ENCODE measurements at regions not wholly inside any gene's neighbourhood (a gene's known extent, or its start where the extent isn't known, plus 50 kb on each side); places are given as distances from the start of the nearest gene placed in this dataset.

DNA sequence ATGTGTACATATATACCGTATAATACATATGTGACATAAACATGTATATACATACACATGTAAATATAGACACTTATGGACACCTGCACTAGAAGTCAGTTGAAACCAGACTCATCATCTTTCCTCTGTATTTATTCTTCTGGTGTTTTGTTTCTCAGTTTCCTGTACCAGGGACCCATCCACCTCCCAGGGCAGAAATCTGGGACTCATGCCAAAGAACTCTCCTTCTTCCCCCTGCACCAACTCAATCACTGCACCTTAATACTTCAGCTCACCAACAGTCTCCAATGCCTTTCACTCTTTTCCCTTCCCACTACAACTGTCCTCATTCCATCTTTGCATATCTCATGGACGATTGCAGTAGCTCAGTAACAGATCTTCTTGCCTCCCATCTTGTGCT lies 428.0 kb downstream of the FBXO15 start:
- no peak for DNase-seq

DNA sequence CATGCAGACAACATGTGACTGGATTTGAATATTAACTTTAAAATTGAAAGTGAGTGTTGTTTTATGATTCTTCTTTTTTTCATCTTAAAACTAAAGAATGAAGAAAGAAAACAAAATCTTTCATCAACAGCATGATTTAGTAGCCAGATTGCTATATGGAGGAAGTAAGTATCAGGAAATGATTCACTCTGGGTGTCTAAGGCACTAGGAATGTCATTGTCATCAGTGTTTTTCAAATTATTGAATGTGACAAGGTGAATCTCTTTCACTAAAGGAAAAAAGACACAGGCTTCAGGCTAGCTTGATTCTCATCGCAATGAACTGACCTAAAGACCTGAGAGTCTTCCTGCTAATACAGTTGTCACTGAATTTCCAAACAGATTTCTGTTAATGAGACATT lies 430.1 kb downstream of the FBXO15 start:
- DNase-seq = no peak

DNA sequence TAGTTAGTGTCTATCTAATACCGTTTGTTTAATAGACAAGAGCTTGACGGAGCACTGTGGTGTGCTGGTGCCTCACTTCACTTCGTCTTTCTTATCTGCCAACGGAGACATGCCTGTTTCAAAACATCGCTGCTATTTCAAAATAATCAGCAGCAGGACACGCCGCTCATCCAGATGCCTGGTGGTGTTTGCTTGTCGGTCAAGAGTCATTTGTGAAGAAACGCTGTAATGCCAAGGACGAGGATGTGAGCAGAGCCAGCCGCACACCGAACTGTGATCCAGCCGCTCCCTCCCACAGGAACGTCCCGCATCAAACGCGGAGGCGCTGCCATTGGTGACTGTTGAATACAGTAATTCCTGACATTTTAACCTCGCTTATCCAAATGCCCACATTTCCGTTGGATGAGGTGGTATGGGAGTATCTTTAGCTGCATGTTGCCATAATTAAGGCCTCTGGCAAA lies 432.4 kb downstream of the FBXO15 start:
- DNase-seq = no peak

DNA sequence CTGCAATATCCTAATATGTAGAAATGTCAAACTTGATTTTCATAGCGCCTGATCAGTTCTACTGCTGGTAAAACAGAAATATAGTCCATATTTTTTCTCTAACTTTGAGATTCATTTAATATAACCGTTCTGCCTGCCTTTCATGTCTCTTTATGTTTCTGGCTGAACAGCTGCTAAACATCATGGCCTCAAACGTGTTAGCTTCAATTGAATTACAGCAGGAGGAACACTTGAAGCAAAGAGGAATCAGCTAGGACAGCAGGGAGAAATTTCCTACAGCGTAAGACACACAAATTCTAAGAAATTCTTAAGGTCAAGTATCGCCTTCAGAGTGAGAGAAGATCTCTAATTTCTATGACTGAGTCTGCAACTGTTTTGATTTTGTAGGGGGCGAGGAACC lies 433.2 kb downstream of the FBXO15 start:
- DNase-seq = no peak

DNA sequence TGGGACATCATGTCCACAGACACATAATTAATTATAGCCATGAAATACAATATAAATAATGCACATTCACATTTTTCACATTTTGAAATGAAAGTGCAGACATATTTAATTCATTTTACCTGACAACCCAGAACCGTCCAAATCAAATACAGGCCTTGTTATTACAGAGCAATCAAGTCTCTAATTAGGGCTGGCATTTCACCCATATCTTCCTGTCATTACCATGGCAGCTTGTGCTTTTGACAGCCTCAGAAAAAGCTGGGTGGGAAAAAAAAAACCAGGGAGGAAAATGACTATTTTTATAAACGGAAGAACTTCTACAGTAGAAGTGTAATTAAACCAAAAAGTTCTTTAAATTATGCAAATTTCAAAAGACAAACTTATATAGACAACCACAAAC lies 436.4 kb downstream of the FBXO15 start:
- DNase-seq = no peak

DNA sequence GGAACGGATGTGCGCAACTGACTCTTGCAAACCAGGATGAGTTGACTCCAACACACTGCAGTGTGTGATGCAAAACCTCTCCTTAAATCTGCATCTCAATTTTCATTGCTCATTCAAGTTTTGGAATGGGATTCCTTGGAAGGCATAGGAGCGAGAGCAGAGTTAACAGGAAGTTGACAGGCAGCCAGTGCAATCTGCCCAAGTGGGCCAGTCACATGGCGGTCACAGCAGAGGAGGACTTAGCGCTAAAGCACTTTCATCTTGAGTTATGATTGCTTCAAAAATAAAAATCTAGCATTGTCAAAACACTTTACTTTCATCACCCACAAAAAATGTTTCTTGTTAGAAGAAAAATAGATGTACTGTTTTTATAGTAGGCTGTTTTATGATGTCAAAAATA lies 439.0 kb downstream of the FBXO15 start:
- DNase-seq = no peak

DNA sequence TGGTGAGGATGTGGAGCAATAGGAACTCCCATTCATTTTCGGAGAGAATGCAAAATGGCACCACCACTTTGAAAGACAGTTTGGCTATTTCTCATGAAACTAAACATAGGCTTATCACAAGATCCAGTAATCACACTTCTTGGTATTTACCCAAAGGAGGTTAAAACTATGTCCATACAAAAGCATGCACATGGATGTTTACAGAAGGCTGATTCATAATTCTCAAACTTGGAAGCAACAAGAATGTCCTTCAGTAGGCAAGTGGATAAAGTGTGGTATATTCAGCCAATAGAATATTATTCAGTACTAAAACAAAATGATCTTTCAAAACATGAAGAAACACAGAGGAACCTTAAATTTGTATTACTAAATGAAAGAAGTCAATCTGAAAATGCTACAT lies 440.6 kb downstream of the FBXO15 start:
- no peak for DNase-seq

DNA sequence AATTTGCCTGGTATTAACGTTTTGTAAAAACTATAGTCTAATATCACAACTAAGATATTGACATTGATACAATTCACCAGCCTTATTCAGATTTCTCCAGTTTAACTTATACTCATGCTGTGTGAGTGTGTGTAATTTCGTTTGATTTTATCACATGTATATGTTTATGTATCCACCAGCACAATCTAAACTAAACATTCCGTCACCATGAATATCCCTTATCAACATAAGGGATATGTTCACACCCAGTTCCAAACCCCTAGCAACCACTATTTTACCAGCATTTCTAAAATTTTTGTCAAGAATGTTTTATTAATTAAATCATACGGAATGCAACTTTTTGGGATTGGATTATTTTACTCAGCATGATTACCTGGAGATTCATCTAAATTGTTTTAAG lies 450.3 kb downstream of the FBXO15 start:
- no peak for DNase-seq

DNA sequence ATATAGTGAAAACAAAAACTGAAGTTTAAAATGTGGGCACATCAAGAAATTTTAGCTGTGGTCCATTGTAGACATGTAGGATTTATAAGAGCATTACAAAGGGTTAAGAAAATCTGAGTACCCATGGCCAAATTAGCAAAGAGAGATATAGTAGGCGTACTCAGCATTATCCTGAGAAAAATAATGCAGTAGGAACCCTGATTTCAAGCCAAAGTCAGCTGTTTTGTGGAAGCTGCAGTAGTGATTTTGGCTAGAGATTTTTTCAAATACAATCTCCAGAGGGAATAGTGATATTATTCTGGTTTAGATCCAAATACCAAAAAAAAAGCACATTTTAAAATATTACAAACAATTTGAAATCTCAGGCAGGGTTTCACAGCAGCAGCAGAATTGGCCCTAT lies 450.9 kb downstream of the FBXO15 start:
- DNase-seq = no peak

DNA sequence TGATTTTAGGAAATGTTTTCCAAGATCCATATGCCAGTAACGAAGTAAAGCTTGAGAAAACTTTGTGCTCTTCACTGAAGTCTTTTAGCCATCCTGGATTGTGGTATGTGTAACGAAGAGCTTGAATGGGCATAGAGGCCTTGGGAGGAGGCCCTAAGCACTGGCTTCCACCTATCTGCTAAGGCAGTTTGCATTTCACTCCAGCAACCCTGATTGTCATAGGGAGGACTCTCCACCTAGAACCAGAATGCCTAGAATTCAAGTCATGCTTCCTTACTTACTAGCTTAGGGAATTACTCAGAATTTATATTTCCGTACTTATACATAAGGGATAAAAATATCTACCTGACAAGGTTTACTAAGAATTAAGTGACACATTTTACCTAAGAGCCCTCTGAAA lies 451.5 kb downstream of the FBXO15 start:
- DNase-seq = no peak

DNA sequence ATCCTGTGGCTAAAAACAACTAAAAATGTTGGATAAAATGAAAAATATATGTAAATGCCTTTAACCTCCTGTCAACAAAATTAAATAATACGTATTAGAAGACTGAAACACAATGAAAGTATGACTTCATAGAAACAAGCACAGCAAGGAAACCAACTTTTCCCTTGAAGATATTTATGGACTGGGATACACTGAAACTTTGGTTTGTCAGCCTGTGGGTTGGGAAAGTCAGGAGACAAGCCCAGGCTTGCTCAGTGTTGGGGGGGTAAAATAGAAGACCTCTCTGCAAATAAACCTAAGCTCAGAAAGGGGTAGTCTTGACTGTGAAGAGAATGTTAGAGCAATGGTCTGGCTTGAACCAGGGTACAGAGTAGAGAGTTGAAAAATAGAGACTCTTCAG lies 454.5 kb downstream of the FBXO15 start:
- no peak for DNase-seq

DNA sequence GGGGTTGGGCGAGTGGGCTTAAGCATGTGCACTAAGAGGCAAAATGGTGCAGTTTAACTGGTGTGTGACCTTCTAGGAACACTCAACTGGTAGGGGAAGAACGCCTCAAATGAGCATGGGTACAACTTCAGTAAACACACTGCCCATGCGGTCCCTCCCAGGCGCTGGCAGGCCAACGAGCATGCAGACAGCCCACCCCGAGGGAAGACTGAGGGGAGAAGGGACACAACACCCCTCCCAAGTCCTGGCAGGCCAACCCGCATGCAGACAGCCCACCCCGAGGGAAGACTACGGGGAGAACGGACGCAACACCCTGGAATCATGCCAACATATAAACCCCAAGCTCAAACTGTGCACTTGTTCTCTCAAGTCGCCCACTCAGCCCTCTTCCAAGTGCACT lies 456.0 kb downstream of the FBXO15 start:
- no peak for DNase-seq

DNA sequence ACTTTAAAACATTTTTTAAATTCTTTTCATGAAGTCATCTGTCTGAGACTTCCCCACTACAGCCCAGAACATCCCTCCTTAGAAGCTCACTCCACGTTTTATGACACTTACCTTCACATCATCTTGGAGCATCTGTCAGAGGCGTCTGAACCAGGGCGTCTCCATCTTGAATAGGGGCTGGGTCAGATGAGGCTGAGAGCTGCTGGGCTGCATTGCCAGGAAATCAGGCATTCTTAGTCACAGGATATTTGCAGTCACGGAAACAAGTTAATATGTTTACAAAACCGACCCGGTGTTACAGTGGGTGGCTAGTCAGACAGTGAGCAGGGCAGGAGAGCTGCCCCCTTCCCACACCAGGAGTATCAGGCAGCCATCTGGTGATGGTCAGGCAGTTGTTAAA lies 456.5 kb downstream of the FBXO15 start:
- no peak for DNase-seq

DNA sequence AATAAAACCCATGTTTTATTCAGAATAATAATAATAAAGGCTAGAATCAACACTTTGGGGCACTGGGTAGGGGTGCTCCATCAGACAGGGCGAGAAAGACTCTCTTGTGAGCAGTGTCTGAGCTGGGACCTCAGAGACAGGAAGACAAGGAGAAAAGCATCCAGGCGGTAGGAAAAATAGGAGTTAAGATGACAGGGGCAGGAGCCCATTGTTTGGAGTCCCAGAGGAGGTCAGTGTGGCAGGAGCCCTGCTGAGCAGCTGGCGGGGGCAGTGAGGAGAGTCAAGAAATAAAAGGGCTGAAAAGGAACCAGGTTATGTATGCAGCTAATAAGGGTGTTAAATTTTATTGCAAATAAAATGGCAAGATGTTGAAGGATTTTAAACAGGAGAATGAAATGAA lies 457.4 kb downstream of the FBXO15 start:
- no peak for DNase-seq

DNA sequence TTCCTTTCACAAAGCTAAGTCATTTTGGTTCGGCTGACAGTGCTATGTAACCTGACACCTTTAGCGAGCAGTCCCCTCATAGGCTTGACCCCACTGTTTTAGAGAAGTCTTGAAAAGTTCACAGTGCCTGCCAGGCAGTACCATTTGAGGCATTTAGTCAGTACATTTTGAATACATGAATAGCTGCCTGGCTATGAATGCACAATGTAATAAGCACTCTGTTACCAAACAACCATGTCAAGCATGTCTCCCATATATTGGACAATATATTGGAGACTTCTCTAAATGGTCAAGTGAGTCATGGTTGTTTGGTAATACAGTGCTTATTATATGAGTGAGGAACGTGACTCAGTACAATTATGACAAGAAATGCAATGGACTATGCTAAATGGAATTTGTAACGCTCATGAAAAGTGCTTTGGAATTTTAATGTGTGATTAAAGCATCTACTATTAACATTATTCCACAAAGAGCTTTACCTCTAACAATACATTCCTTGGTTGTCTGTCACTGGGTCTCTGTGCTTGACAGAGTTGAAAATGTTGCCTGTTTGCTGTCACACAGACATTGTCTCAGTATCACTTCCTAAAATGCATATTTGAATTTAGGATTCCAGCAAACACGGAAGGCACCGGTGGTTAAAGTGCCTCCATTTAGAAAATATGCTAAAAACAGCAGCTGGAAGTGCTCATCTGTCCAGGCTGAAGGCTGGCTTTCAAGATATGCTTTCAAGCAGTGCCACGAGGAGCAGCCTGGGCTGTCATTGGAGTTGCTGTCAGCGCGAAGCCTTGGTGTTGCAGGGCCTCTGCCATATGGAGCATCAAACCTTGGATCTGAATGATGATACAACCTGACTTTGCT lies 458.6 kb downstream of the FBXO15 start:
- DNase-seq = no peak

DNA sequence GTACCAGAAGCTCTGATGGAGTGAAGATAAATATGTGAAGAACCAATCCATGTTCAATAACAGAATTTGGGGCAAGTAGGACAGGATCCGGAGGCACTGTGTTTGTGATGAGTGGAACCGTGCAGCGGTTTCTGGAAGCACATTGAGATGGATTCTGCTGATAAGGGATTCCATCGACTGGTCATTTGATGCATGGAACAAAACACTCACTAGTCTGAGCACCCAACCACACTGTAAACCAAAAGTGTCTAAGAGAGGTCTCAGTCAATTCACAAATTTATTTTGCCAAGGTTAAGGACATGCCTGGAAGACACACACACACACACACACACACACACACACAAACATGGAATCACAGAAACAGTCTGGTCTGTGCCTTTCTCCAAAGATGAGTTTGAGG lies 459.5 kb downstream of the FBXO15 start:
- DNase-seq = no peak

DNA sequence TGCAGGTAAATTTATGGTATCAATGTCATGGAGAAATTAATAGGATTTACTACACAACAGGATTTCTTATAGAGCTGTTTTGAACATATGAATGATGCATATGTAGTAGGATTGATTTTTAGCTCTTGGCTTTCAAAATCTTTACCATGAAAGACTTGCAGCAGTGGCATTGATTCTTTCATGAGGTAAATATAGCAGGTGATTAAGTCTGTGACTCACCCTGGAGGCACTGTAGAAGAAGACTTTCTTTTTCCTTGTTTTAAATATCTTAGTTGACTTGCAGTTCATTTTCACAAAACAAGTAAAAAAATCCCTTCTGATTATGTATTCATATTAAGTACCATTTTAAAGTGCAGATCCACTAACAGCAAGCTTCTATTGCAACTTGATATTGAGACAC lies 463.0 kb downstream of the FBXO15 start:
- DNase-seq = no peak

DNA sequence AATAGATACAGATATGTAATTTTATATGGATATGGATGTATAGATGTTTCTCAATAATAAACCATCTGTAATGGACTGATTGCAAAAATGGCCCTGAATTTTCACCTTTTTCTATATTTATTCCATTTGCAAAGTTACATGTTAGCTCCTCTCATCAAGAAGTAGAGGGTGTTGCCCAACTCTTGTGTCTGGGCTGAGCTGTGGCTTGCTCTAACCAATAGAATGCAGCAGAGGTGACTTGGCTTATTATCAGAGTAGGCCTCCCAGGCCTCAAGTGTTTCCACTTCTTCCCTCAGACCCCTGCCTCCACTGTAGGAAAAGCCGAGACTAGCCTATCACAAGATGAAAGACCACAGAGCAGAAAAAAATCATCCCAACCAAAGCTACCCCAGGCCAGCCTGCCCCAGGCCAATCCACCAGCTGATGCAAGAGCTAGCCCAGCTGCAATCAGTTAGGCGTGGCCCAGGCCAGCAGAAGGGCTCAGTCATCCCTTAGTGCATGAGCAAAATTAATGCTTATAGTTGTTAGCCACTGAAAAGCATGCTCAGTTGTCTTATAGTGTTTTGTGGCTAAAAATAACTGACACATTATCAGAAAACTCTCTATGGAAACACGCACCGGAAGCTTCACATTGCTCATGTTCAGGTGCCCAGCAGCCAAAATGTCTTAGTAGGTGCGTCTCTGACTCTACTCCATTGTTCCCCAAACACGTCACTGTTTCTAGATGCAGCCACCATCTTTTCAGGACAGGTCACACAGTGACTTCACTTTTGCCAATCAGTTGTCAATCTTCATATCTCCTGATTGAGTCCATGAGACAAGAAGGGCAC lies 464.0 kb downstream of the FBXO15 start:
- no peak for DNase-seq

DNA sequence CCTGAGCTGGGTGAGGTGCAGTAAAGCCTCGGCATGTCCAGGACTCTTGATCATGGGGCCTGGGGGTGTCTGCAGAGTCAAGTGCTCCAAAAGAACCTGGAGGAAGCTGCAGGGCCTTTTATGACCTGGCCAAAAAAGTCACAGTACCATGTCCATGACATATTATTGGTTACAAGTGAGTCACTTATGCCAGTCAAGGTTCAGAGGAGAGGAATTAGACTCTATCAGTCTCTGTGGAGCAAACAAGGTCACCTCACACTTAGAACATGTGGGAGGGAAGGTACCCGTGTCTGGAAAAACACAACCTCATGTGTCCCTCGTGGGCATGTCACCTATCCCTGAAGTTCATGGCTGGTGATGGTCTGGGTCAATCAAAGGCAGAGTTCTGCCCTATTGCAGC lies 465.7 kb downstream of the FBXO15 start:
- DNase-seq = no peak

DNA sequence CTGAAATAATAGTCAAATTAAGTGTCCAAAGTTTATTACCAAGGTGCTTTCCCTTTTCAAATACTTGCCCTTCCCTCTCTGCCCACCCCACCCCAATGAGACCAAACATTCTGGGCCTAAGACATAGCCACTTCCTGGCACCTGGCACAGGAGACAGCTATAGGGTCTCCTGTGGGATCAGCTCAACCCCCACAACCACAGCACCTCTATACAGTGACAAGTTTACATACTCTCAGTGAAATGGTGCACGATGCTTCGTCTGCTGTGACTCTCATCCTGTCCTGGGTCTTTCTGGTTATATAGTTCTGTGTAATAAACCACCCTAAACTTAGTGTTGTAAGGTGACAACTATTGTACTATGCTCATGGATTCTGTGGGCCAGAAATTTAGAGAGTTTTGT lies 466.2 kb downstream of the FBXO15 start:
- no peak for DNase-seq

DNA sequence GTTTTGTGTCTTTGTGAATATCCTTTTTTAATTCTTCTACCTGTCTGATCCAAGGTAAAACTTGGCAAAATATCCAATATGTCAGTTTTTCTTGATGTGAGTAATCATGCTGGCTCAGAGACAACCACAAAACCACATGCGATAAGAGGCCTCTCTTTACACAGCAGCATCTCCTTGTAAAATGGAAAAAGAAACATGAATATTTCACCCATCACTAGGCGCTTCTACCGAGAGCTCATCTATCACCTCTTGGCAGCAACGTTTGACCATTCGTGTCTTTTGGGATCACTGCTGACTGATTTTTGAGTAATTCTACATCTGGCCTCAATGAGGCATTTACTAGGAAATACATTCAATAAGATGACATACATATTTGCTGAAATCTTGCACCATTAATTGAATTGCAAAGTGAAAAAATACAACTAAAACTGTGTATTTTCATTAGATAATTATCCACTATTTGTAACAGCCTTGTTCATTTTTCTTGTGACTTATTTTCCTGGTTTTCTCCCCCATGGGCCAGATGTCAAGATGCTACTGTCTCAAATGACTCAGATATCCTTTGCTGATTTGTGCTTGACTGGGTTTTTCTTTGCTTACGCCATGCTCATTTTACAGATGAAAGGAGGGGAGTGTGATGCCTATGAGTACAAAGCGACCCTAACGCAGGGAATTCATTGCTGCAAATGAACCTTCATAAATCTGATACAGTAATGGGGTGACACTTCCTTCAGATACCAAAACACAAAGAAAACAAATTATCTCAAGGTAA lies 467.5 kb downstream of the FBXO15 start:
- DNase-seq = no peak

DNA sequence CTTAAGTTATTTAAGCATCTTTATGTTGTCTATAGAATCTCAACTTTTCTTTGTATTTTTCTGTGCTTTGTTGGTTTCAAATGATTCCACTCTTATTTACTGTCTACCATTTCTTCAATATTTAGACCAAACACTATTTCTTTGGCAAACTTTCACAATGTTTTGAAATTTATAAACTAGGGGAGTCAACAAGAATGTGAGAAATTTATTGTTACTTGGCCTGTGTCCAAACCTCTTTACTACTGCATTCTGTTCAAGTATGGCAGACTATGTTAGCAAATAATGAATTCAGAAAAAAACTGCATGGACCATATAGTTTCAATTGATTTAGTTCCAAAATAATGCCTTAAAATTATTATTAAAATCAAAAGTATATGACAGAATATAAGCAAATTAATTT lies 470.2 kb downstream of the FBXO15 start:
- no peak for DNase-seq

DNA sequence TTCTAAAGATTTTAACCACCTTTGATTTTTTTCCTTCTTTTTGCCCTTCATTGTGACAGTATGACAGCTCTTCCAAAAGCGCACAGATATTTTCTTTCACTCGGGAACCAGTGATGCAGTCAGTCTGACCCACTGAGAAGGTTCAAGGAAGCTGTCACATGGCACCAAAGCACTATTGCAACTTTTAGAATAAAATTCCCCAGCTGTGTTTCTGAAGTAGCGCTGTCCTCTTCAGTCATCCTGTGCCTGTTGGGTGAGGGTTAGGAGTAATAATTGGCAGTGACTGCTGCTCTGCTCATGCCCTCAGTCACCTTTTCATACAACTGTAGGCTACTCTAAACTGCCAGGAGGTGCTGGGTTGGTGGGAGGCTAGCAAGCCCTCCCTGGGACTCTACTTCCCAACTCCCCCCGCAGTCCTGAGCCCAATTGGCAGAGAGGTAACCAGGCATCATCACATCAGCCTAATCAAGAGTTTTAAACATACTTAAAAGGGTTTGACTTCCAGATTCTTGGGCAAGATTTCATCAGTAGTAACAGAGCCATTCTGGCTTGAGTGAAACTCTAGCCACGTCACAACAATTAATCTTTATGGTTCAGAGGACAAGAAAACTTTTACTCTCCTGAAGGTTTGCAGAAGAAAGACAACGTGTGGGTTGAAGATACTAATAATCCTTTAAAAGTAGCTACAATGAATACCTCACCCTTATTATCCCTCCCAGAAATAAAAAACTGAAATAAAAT lies 473.3 kb downstream of the FBXO15 start:
- DNase-seq = no peak

Measured in GF-D8 (cell line).